ENCODE measurements at regions not wholly inside any gene's neighbourhood (a gene's known extent, or its start where the extent isn't known, plus 50 kb on each side); places are given as distances from the start of the nearest gene placed in this dataset.

DNA sequence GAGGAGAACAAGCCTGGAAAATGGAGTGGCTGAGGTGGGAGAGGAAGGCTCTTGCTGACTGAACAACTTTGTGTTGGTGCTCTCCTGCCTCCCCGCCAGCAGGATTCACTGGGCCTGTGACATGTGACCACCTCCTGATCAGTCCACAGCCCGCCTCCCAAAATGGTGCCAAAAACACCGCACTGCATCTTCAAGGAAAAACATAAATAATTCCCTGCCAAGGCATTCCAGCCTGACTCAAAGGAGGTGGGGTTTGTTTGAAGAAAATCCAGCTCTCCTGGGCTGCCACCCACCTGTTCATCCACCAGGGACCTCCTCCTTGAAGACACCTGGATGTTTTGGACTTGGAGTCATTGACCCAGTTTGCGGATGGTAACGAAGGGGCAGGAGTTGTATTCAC is 83.8 kb upstream of the PIWIL1 start:
- H3K27me3 ChIP-seq (ENCODE audit: insufficient read depth in 3 of 3, low read length in 2 of 3) = peaks cover 0 to 2% (median 0%) of the 10 kb centered on the region in 3 donors
- H3K9me3 ChIP-seq = no peaks in the 10 kb centered on the region
- 80 to 89% (median 88%) methylated on average over 5 of the region's 5 CpGs for WGBS, 3 donors
- TF ChIP-seq, protein P1, sequence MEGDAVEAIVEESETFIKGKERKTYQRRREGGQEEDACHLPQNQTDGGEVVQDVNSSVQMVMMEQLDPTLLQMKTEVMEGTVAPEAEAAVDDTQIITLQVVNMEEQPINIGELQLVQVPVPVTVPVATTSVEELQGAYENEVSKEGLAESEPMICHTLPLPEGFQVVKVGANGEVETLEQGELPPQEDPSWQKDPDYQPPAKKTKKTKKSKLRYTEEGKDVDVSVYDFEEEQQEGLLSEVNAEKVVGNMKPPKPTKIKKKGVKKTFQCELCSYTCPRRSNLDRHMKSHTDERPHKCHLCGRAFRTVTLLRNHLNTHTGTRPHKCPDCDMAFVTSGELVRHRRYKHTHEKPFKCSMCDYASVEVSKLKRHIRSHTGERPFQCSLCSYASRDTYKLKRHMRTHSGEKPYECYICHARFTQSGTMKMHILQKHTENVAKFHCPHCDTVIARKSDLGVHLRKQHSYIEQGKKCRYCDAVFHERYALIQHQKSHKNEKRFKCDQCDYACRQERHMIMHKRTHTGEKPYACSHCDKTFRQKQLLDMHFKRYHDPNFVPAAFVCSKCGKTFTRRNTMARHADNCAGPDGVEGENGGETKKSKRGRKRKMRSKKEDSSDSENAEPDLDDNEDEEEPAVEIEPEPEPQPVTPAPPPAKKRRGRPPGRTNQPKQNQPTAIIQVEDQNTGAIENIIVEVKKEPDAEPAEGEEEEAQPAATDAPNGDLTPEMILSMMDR (IDR thresholded peaks at IDR 0.05) = no peak
- no peak overlapping the region for H3K4me3 ChIP-seq
- no peak for DNase-seq
- ATAC-seq = no peak
- intact Hi-C loops (cut with DNase I) = no loop called here
- no peaks in the 10 kb centered on the region for H3K36me3 ChIP-seq (ENCODE audit: insufficient read depth in 1 of 2, low read depth in 1 of 2)
- no peak overlapping the region for H3K27ac ChIP-seq
- H3K4me1 ChIP-seq = no peaks in the 10 kb centered on the region

DNA sequence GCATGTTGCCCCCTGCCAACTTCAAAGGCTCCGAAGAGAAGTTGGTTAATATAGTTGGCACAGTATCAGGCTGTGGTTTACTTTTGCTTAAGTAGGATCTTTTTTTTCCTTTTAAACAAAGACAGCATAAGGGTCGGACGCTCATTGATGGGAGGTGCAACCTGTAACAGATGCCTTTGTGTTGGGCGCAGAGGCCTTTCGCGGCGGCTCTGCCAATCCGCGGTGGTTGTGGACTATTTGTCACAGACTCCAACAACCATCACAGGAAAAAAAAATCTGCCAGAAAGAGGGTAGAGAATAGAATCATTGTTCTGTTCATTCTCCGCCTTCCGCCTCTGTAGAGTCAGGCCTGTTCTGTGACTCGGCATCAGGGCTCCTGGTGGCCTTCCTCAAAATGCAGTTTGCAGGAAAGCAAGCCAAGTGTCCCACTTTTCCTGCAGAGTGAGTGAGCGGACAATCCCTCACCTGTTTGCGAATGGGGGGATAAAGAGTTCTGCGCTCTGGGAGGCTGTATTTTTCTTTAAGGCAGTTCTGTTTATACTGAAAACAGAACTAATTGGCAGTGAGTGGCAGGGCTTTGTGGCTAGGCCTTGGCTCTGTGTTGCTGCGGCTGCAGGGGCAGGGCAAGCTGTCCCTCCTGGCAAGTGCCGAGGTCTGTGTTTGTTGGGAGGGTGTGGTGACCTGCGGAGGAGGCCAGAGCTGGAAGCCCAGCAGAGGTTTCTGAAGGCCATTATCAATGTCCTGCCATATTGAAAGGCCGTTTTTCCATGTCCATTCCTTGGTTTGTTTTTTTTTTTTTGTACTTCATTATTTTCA is 83.0 kb upstream of the PIWIL1 start:
- H3K36me3 ChIP-seq (ENCODE audit: insufficient read depth in 1 of 2, low read depth in 1 of 2) = no peaks in the 10 kb centered on the region
- no peak overlapping the region for H3K27ac ChIP-seq
- peaks cover 0 to 2% (median 0%) of the 10 kb centered on the region in 3 donors for H3K27me3 ChIP-seq (ENCODE audit: insufficient read depth in 3 of 3, low read length in 2 of 3)
- intact Hi-C loops (cut with DNase I) = no loop called here
- H3K9me3 ChIP-seq = no peaks in the 10 kb centered on the region
- 49 to 71% (median 52%) methylated on average over 19 of the region's 19 CpGs for WGBS, 3 donors
- H3K4me1 ChIP-seq = no peaks in the 10 kb centered on the region
- ATAC-seq (no peak), DNase-seq (no peak)
- TF ChIP-seq, protein P1 (IDR thresholded peaks at IDR 0.05) = no peak
- H3K4me3 ChIP-seq = no peak overlapping the region

DNA sequence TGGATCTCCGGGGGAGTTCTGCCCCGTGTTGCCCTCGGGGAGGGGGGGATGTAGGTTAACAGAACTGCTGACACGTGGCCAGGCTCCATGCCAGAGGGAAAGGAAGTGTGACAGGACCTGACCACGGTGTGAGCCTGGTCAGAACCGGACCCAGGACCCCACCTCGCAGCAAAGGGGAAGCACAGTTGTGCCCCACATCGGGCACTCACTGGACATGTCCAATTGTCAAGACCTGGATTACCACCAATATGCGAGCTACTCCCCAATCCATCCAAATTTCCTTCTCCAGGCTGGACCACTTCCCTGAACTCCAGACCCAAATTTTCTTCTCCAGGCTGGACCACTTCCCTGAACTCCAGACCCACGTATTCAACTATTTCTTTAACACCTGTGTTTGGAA is 78.8 kb upstream of the PIWIL1 start:
- no peak for DNase-seq
- Histone ChIP-seq H3K27me3 (ENCODE audit: insufficient read depth in 3 of 3, low read length in 2 of 3) (no peaks in the 10 kb centered on the region), H3K4me1 (no peaks in the 10 kb centered on the region), H3K4me3 (no peak overlapping the region), H3K36me3 (ENCODE audit: insufficient read depth in 1 of 2, low read depth in 1 of 2) (no peaks in the 10 kb centered on the region), H3K9me3 (no peaks in the 10 kb centered on the region), H3K27ac (no peak overlapping the region)
- WGBS, 3 donors = 64 to 74% (median 65%) methylated on average over 10 of the region's 10 CpGs
- no peak for ATAC-seq
- TF ChIP-seq, protein P1 (IDR thresholded peaks at IDR 0.05) = no peak
- intact Hi-C loops (cut with DNase I) = no loop called here

DNA sequence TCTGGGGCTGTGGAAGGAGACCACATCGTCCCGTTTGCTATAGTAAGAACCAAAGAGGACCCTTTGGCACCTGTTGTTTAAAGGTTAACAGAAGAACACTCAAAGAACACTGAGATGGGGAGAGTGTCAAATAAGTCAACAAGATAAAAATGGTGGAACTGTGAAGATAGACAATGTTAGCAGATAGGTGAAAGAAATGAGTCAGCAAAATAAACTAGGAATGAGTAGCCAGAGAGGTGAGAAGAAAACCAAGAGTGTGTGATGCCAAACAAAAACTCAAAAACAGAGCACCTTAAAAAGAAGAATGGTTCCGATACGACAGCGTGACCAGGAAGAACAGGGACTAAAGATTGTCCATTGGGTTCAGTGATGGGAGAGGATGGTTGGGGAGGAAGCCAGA is 74.7 kb upstream of the PIWIL1 start:
- Histone ChIP-seq H3K4me1 (no peaks in the 10 kb centered on the region), H3K9me3 (no peaks in the 10 kb centered on the region), H3K36me3 (ENCODE audit: insufficient read depth in 1 of 2, low read depth in 1 of 2) (no peaks in the 10 kb centered on the region), H3K27me3 (ENCODE audit: insufficient read depth in 3 of 3, low read length in 2 of 3) (no peaks in the 10 kb centered on the region), H3K4me3 (no peak overlapping the region), H3K27ac (no peak overlapping the region)
- DNase-seq (no peak), ATAC-seq (no peak)
- whole genome bisulfite sequencing, 3 donors = 85 to 91% (median 89%) methylated on average over 5 of the region's 5 CpGs
- intact Hi-C loops (cut with DNase I) = no loop called here
- TF ChIP-seq, protein P1 (IDR thresholded peaks at IDR 0.05) = no peak

DNA sequence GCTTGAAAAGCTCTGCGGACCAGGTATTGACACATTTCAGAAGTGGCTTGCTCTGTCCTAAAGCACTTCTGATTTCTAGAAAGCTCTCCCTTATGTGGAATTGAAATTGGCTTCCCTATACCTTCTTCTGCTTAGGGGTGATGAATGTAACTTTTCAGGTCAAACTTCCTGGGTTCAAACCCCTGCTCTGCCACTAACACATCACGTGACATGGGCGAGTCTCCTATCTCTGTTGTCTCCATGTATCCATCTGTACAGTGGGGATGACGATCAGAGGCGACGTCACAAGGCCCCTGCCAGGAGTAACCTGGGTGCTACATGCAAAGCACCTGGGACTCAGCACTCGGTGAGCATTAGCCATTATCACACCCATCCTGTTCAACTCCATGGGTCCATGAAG is 73.7 kb upstream of the PIWIL1 start:
- Histone ChIP-seq H3K27ac (no peak overlapping the region), H3K4me3 (no peak overlapping the region), H3K9me3 (no peaks in the 10 kb centered on the region), H3K4me1 (no peaks in the 10 kb centered on the region), H3K36me3 (ENCODE audit: insufficient read depth in 1 of 2, low read depth in 1 of 2) (no peaks in the 10 kb centered on the region), H3K27me3 (ENCODE audit: insufficient read depth in 3 of 3, low read length in 2 of 3) (no peaks in the 10 kb centered on the region)
- TF ChIP-seq, protein P1 (IDR thresholded peaks at IDR 0.05) = no peak
- no peak for ATAC-seq
- no peak for DNase-seq
- intact Hi-C loops (cut with DNase I) = no loop called here
- 88 to 95% (median 89%) methylated on average over 7 of the region's 7 CpGs for WGBS, 3 donors

All from psoas muscle (tissue), 7 donors.